ENCODE measurements at regions not wholly inside any gene's neighbourhood (a gene's known extent, or its start where the extent isn't known, plus 50 kb on each side); places are given as distances from the start of the nearest gene placed in this dataset.

DNA sequence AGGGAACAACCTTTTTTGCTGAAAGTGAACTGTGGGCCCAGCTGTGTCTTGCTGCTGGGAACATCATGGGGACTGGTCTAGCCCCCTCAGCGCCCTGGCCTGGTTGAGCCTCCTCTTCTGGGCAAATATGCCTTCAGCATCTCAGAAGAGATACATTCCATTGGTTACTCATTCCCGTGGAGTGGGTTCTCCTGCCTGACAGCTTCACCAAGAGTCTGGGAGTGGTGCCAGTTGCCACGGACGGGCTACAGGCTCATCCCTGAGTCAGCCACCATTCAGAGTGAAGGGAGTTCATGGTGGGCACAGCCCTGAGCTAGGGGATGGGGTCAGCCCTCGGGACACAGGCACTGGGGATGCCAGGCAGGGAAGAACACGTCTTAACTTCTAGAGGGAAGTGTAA is 81.9 kb downstream of the RAMP3 start:
- no peaks in the 10 kb centered on the region for H3K9me3 Mint-ChIP-seq
- H3K4me2 ChIP-seq: no peak overlapping the region
- no peak overlapping the region for H3K27ac Mint-ChIP-seq
- no peaks in the 10 kb centered on the region for H3K4me1 ChIP-seq (ENCODE audit: insufficient read depth)
- TF ChIP-seq JUNB (IDR thresholded peaks at IDR 0.05; ENCODE audit: unreplicated experiment) (no peak), ETS1 (IDR thresholded peaks at IDR 0.05) (no peak), CTCF (conservative IDR thresholded peaks at IDR 0.05; ENCODE audit: low read depth in 2 of 2) (no peak), NANOG (IDR thresholded peaks at IDR 0.05; ENCODE audit: borderline replicate concordance) (no peak), REST (IDR thresholded peaks at IDR 0.05; ENCODE audit: unreplicated experiment) (no peak), CREB1 (CRISPR knock-in tag; IDR thresholded peaks at IDR 0.05; ENCODE audit: low read depth) (no peak), ZNF331 (CRISPR knock-in tag; IDR thresholded peaks at IDR 0.05; ENCODE audit: low read depth) (no peak), STAT1 (IDR thresholded peaks at IDR 0.05; ENCODE audit: unreplicated experiment) (no peak), EZH2phosphoT487 (IDR thresholded peaks at IDR 0.05; ENCODE audit: unreplicated experiment) (no peak), EZH2 (IDR thresholded peaks at IDR 0.05; ENCODE audit: low read depth, unreplicated experiment) (no peak)
- no peak overlapping the region for H3K27ac ChIP-seq (ENCODE audit: low read depth)
- ATAC-seq (no peak), DNase-seq (ENCODE audit: low spot score) (no peak)
- no peak overlapping the region for H2AFZ ChIP-seq
- H3K4me3 Mint-ChIP-seq: no peak overlapping the region
- no peaks in the 10 kb centered on the region for H3K27me3 Mint-ChIP-seq (ENCODE audit: insufficient read depth, low read depth, poor library complexity)
- no peaks in the 10 kb centered on the region for H3F3A ChIP-seq (replicated peaks; ENCODE audit: low read depth)
- no peaks in the 10 kb centered on the region for H4K20me1 ChIP-seq (replicated peaks; ENCODE audit: insufficient read depth)
- H3K36me3 ChIP-seq (ENCODE audit: insufficient read depth): no peaks in the 10 kb centered on the region
- no peaks in the 10 kb centered on the region for H3K27me3 ChIP-seq (ENCODE audit: insufficient read depth)
- no peaks in the 10 kb centered on the region for H3K9me2 ChIP-seq (ENCODE audit: insufficient read depth)
- no peaks in the 10 kb centered on the region for H3K36me3 Mint-ChIP-seq (ENCODE audit: low read depth)
- H3K79me2 ChIP-seq (replicated peaks; ENCODE audit: insufficient read depth): no peaks in the 10 kb centered on the region
- H3K4me1 Mint-ChIP-seq: no peaks in the 10 kb centered on the region; the same call in 1 of the 3 replicates
- H3K4me3 ChIP-seq: no peak overlapping the region

All from GM23338 (cell line).